Adrenal gland (tissue), 9 donors: ENCODE measurements at regions not wholly inside any gene's neighbourhood (a gene's known extent, or its start where the extent isn't known, plus 50 kb on each side); places are given as distances from the start of the nearest gene placed in this dataset.

Experiments used
- DNase-seq, 7 donors: peaks; one replicate each; pipeline ENCODE4 v3.0.0-alpha.2; 2019 to 2020
- H3K27ac ChIP-seq, 5 donors: fragments of 200-600 bp; sonication (generic) in 4 of 5; 1 replicate in 3 of 5; 2 replicates in 2 of 5; pipeline versions ENCODE4 v1.5.1 to v1.8.0; 2016 to 2020; ENCODE audit warnings: mild to moderate bottlenecking in 1 of 5
- H3K27me3 ChIP-seq: fragments of 200-600 bp; 2 replicates; pipeline ENCODE4 v1.8.0; 2021
- H3K36me3 ChIP-seq, 2 donors: fragments of 200-600 bp; replicated peaks in 1 of 2; 1 replicate in 1 of 2; 2 replicates in 1 of 2; pipeline versions ENCODE4 v1.5.1 to v1.8.0; 2018 to 2022
- H3K4me1 ChIP-seq, 2 donors: fragments of 200-600 bp; replicated peaks in 1 of 2; 1 replicate in 1 of 2; 2 replicates in 1 of 2; pipeline versions ENCODE4 v1.5.1 to v1.8.0; 2018 to 2021
- H3K4me3 ChIP-seq, 4 donors: fragments of 200-600 bp; sonication (generic) in 3 of 4; one replicate each; pipeline ENCODE4 v1.5.1; 2016 to 2018
- H3K9me3 ChIP-seq, 3 donors: fragments of 200-600 bp; sonication (generic) in 1 of 3; replicated peaks in 1 of 3; 1 replicate in 2 of 3; 2 replicates in 1 of 3; pipeline versions ENCODE4 v1.5.1 to v1.8.0; 2016 to 2021
- CTCF ChIP-seq, 6 experiments: fragments of 450-650 bp in 4 of 6; fragments of 200-600 bp in 2 of 6; sonication (generic) in 1 of 6; IDR thresholded peaks; 1 replicate in 5 of 6; 2 replicates in 1 of 6; pipeline versions ENCODE4 v1.5.1 to v1.8.0; 2016 to 2021; ENCODE audit warnings: antibody characterized with exemption in 6 of 6, mild to moderate bottlenecking in 2 of 6, moderate library complexity in 1 of 6
- POLR2A ChIP-seq, 2 donors: fragments of 450-650 bp; IDR thresholded peaks; one replicate each; pipeline ENCODE4 v1.6.1; 2017; ENCODE audit warnings: antibody characterized with exemption in 2 of 2, mild to moderate bottlenecking in 2 of 2, moderate library complexity in 1 of 2
- WGBS, 4 donors: extraction: QIAGEN DNeasy Blood & Tissue Kit in 2 of 4; methylation state at CpG; one replicate each; pipeline versions ENCODE4 v1.1.5 to v1.1.7; 2013 to 2017; 5-methylcytosine and 5-hydroxymethylcytosine counted together
- intact Hi-C, 2 donors: fragments of 100-400 bp; cut with DNase I; formaldehyde crosslinking; loops; one replicate each; pipeline versions ENCODE4 v1.14.1 to v1.15.0; 2022 to 2023
- donor health status: healthy with polysubstance abuse.
- donor health status: Bipolar disorder and iron deficiency.
- donor health status: DM: yes; HTN: yes; CAD: no.
- donor health status: DM: no; HTN: no; CAD: no.
- donor health status: DM: no; HTN: no; CAD: no.

- Histone ChIP-seq H3K4me3 (no peak overlapping the region), H3K27ac (no peak overlapping the region), H3K27me3 (no peaks in the 10 kb centered on the region), H3K36me3 (no peaks in the 10 kb centered on the region), H3K4me1 (no peaks in the 10 kb centered on the region), H3K9me3 (no peaks in the 10 kb centered on the region)
- intact Hi-C loops = no loop called here
- TF ChIP-seq CTCF (IDR thresholded peaks at IDR 0.05) (no peak), POLR2A (IDR thresholded peaks at IDR 0.05) (no peak)
- 74 to 83% (median 80%) methylated on average over 9 of the region's 9 CpGs for WGBS, 4 donors
- DNase-seq = no peak
Measured at GRCh38 chr1:221937155-221937953, 195.5 kb upstream of the DUSP10 start.

GRCh38 chr1:221933814-221934213 lies 191.9 kb upstream of the DUSP10 start:
- 79 to 96% (median 94%) methylated on average over 2 of the region's 2 CpGs for WGBS, 4 donors
- Histone ChIP-seq H3K4me1 (no peaks in the 10 kb centered on the region), H3K27ac (no peak overlapping the region), H3K27me3 (no peaks in the 10 kb centered on the region), H3K36me3 (no peaks in the 10 kb centered on the region), H3K4me3 (no peak overlapping the region), H3K9me3 (no peaks in the 10 kb centered on the region)
- no peak for DNase-seq
- intact Hi-C loops = no loop called here
- TF ChIP-seq CTCF (IDR thresholded peaks at IDR 0.05) (no peak), POLR2A (IDR thresholded peaks at IDR 0.05) (no peak)

- WGBS, 4 donors = 42 to 57% (median 47%) methylated on average over 4 of the region's 4 CpGs
- no peaks in the 10 kb centered on the region for H3K9me3 ChIP-seq
Measured at GRCh38 chr1:221926441-221926840, 184.6 kb upstream of the DUSP10 start.

GRCh38 chr1:221925947-221926346 lies 184.1 kb upstream of the DUSP10 start:
- Histone ChIP-seq H3K36me3 (no peaks in the 10 kb centered on the region), H3K4me1 (no peaks in the 10 kb centered on the region), H3K4me3 (no peak overlapping the region), H3K27ac (no peak overlapping the region), H3K9me3 (no peaks in the 10 kb centered on the region), H3K27me3 (no peaks in the 10 kb centered on the region)
- WGBS, 4 donors = 45 to 70% (median 60%) methylated on average over 1 of the region's 1 CpG
- TF ChIP-seq POLR2A (IDR thresholded peaks at IDR 0.05) = no peak
- no peak for TF ChIP-seq CTCF (IDR thresholded peaks at IDR 0.05)
- intact Hi-C loops = no loop called here
- no peak for DNase-seq

More at GRCh38 chr1:221926441-221926840, 184.6 kb upstream of the DUSP10 start:
- no peaks in the 10 kb centered on the region for H3K36me3 ChIP-seq
- intact Hi-C loops = no loop called here
- no peak for DNase-seq
- H3K4me3 ChIP-seq = no peak overlapping the region
- no peaks in the 10 kb centered on the region for H3K4me1 ChIP-seq
- no peak overlapping the region for H3K27ac ChIP-seq
- H3K27me3 ChIP-seq = no peaks in the 10 kb centered on the region
- TF ChIP-seq POLR2A (IDR thresholded peaks at IDR 0.05) (no peak), CTCF (IDR thresholded peaks at IDR 0.05) (no peak)
